ENCODE measurements at regions not wholly inside any gene's neighbourhood (a gene's known extent, or its start where the extent isn't known, plus 50 kb on each side); places are given as distances from the start of the nearest gene placed in this dataset.

DNA sequence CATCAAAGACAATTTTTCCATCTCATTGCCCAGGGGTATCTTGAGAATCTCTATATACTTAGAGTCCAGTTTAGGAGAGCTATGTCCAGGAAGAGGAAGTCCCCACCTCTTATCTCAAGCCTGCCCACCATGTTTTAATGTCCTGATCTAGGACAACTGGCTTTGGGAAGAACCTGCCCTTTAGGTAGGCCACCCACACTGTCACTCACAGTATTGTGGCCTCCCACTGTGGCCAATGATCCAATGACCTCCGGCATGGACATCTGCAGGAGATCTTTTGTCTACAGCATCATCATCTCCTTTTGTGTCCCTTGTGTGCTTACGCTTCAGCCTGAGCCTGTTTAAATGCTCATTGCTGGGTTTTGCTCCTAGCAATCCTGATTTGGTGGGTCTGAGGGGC lies 77.4 kb downstream of the SLC4A3 start:
- WGBS, 2 donors, result 85 to 88% methylated on average over 2 of the region's 2 CpGs
- no peak for ATAC-seq
- peaks cover 0 to 51% (median 24%) of the 10 kb centered on the region in 9 donors for H3K4me1 ChIP-seq
- no peaks in the 10 kb centered on the region for H3K36me3 ChIP-seq
- no peaks in the 10 kb centered on the region for H3K9me3 ChIP-seq
- no peak overlapping the region for H3K4me3 ChIP-seq
- no peaks in the 10 kb centered on the region for H3K27me3 ChIP-seq
- H3K27ac ChIP-seq, result peak overlapping the region in 5 of 10 donors; percentile 1 to 63 (median 32)
- no peak for TF ChIP-seq CTCF (IDR thresholded peaks at IDR 0.05)
- DNase-seq, result no peak
- intact Hi-C loops (cut with DNase I), result loop anchor here in 1 of 10 donors (5.0 kb wide), 1 partner anchor 163 kb away; the partner anchor contains the start of genes CHPF and TMEM198

DNA sequence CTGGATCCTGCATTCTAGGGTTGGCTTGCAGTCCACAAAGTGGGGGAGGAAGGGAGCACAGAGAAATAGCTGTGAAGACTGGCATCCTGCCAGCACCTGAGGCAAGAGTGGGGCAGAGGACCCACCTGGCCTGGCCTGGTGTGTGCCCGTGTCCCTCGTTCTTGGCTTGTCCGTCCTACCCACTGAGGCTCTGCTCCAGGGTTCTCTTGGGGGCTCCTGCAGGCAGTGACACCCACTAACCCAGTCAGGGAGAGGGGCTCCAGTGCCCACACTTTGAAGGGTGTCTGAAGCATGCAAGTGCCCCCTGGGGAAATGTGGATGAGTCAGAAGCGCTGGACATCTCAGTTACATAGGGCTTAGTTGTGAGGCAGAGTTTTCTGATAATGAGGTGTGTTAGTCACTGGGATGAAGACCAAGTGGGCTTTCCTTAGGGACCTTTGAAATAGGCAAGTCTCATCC lies 79.4 kb downstream of the SLC4A3 start:
- no peaks in the 10 kb centered on the region for H3K27me3 ChIP-seq
- DNase-seq (no peak), ATAC-seq (peak in 1 of 8 donors; percentile 40)
- intact Hi-C loops (cut with DNase I), result no loop called here
- H3K27ac ChIP-seq, result peak overlapping the region in 1 of 10 donors; percentile 7
- WGBS, 2 donors, result 88 to 91% methylated on average over 4 of the region's 4 CpGs
- no peak overlapping the region for H3K4me3 ChIP-seq
- TF ChIP-seq CTCF (IDR thresholded peaks at IDR 0.05), result no peak
- H3K9me3 ChIP-seq, result no peaks in the 10 kb centered on the region
- peaks cover 0 to 45% (median 18%) of the 10 kb centered on the region in 9 donors for H3K4me1 ChIP-seq
- no peaks in the 10 kb centered on the region for H3K36me3 ChIP-seq

DNA sequence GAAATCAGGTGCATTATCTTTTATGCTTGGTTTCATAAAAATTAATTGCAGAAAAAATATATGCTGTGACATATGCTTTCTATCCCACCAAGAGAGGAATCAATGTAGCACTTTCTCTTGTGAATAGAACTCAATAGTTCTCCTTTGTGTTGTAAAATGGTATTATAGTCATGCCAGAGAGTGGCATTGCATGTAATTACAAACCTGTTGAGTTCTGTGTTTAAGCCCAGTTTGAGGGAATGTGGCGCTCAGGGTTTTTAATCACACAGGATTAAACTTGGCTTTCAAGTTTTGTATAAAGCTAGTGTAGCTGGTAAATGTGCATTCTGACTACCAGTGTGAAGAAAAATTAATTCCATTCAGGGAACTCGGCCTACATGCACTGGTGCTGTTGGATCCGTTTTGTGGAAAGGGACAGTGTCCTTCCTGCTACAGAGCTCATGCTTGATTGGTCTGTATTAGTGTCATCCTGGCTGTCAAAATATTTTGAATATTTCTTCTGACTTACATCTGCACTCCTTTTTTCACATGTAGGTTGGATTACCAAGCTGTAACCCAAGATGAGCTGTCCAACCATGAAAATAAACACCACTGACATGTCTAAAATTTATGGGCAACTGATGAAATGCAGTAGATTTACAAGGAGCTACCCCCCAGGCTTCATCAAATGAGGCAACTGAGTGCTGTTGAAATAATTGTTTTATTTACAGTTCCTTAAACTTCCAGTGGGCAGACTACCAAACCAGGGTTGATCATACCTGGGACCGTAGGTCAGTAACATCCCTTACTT lies 80.3 kb downstream of the SLC4A3 start:
- intact Hi-C loops (cut with DNase I), result no loop called here
- WGBS, 2 donors, result 88 to 92% methylated on average over 4 of the region's 4 CpGs
- peak overlapping the region in 4 of 10 donors; percentile 16 to 85 (median 58) for H3K27ac ChIP-seq
- H3K4me1 ChIP-seq, result peaks cover 0 to 37% (median 16%) of the 10 kb centered on the region in 9 donors
- no peak for ATAC-seq
- DNase-seq, result no peak
- TF ChIP-seq CTCF (IDR thresholded peaks at IDR 0.05), result no peak
- H3K36me3 ChIP-seq, result no peaks in the 10 kb centered on the region
- H3K4me3 ChIP-seq, result no peak overlapping the region
- no peaks in the 10 kb centered on the region for H3K9me3 ChIP-seq
- no peaks in the 10 kb centered on the region for H3K27me3 ChIP-seq

GRCh38 chr2:219709331-219709761 lies 81.9 kb downstream of the SLC4A3 start:
- peak; percentile 48 to 87 (median 74) for ATAC-seq
- H3K27ac ChIP-seq, result peak overlapping the region; percentile 48 to 85 (median 70)

More at GRCh38 chr2:219709331-219709761, 81.9 kb downstream of the SLC4A3 start:
- peak in 1 of 2 donors; percentile 31 for DNase-seq
- peaks cover 0 to 23% (median 16%) of the 10 kb centered on the region in 9 donors for H3K4me1 ChIP-seq
- 21 to 27% methylated on average over 2 of the region's 2 CpGs for WGBS, 2 donors
- intact Hi-C loops (cut with DNase I), result no loop called here
- H3K27me3 ChIP-seq, result no peaks in the 10 kb centered on the region
- no peak overlapping the region for H3K4me3 ChIP-seq
- no peaks in the 10 kb centered on the region for H3K36me3 ChIP-seq
- no peak for TF ChIP-seq CTCF (IDR thresholded peaks at IDR 0.05)
- peaks cover 0 to 3% (median 0%) of the 10 kb centered on the region in 11 donors for H3K9me3 ChIP-seq

All from heart right ventricle (tissue), 16 donors.